H54 (cell line): ENCODE measurements at regions not wholly inside any gene's neighbourhood (a gene's known extent, or its start where the extent isn't known, plus 50 kb on each side); places are given as distances from the start of the nearest gene placed in this dataset.
"Not testable (repeated sequence)": the region's sequence is repeated elsewhere in the genome, so short reads cannot be mapped to it uniquely, and the experiment has no call there.

Source experiments
- DNase-seq: peaks from one replicate; pipeline ENCODE4 v3.0.0; 2011; ENCODE audit warnings: low spot score, mixed read lengths; ENCODE audit not compliant: insufficient read length
- FAIRE-seq: peaks from 3 replicates; lab custom pipeline; 2011; peaks lifted over from hg19 to GRCh38; lab: Jason Lieb, UNC
- POLR2A ChIP-seq: IDR thresholded peaks from 2 replicates; pipeline ENCODE4 v1.6.1; 2011; ENCODE audit warnings: low read depth, mild to moderate bottlenecking, low read length

DNA sequence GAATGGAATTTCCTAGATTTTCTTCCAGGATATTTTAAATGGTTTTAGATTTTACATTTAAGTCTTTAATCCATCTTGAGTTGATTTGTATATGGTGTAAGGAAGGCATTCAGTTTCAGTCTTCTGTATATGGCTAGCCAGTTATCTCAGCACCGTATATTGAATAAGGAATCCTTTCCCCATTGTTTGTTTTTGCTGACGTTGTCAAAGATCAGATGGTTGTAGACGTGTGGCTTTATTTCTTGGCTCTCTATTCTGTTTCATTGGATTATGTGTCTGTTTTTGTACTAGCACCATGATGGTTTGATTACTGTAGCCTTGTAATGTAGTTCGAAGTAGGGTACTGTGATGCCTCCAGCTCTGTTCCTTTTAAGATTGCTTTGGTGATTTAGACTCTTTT, 325.7 kb upstream of the EPHA6 start:
- DNase-seq (no peak), FAIRE-seq (no peak)
- no peak for TF ChIP-seq POLR2A

DNA sequence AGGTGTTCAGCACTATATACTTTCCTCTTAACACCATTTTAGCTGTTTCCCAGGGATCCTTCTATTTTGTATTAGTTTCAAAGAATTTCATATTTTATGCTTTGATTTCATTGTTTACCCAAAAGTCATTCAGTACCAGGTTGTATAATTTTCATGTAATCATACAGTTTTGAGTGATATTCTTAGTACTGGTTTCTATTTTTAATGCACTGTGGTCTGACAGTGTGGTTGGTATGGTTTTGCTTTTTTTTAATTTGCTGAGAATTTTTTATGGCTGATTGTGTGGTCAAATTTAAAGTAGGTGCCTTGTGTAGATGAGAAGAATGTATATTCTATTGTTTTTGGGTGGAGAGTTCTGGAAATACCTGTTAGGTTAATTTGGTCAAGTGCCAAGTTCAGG, 323.4 kb upstream of the EPHA6 start:
- DNase-seq: no peak
- no peak for TF ChIP-seq POLR2A
- no peak for FAIRE-seq

- FAIRE-seq (no peak), DNase-seq (no peak)
- no peak for TF ChIP-seq POLR2A
Measured at GRCh38 chr3:96491868-96492267, 322.5 kb upstream of the EPHA6 start.

GRCh38 chr3:96510334-96510733, 304.1 kb upstream of the EPHA6 start:
- no peak for DNase-seq
- TF ChIP-seq POLR2A: no peak
- FAIRE-seq: no peak

DNA sequence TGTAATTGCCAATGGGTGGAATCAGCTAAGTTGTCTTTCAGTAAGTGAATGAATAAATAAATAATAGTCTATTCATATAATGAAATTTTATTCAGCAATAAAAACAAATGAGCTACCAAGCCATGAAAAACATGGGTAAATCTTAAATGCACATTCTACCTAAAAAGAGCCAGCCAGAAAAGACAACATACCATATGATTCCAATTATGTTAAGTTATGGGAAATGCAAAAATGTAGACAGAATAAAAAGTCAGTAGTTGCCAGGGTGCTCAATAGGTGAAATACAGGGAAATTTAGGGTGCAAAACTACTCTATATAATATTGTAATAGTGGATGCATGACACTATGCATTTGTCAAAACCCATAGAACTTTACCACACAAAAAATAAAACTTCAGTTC, 277.2 kb upstream of the EPHA6 start:
- no peak for FAIRE-seq
- no peak for TF ChIP-seq POLR2A
- DNase-seq: no peak

DNA sequence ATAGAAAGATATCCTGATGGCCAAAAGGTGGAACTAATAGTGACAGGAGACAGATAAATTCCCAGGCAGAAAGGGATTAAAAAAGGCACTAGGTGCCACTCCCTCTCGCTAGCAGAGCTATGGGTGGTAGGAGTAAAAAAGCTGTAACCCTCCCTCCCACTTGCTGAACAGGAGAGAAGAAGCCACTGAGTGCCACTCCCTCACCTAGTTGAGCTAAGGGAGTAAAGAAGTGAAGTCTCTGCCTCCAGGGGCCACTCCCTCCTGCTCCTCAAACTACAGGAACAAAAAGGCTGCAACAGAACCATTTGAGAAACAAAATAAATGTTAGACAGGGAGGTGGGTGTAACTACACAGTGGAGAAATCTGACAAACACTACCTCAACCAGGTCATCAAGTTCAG, 276.2 kb upstream of the EPHA6 start:
- TF ChIP-seq POLR2A: no peak
- FAIRE-seq: no peak
- DNase-seq: no peak

- DNase-seq (no peak), FAIRE-seq (no peak)
- TF ChIP-seq POLR2A: no peak
Measured at GRCh38 chr3:96548073-96548472, 266.3 kb upstream of the EPHA6 start.

- FAIRE-seq: no peak
- no peak for DNase-seq
- TF ChIP-seq POLR2A: no peak
Measured at GRCh38 chr3:96576935-96577334, 237.5 kb upstream of the EPHA6 start.

- FAIRE-seq (no peak), DNase-seq (no peak)
- TF ChIP-seq POLR2A: no peak
Measured at GRCh38 chr3:96584066-96584465, 230.3 kb upstream of the EPHA6 start.

DNA sequence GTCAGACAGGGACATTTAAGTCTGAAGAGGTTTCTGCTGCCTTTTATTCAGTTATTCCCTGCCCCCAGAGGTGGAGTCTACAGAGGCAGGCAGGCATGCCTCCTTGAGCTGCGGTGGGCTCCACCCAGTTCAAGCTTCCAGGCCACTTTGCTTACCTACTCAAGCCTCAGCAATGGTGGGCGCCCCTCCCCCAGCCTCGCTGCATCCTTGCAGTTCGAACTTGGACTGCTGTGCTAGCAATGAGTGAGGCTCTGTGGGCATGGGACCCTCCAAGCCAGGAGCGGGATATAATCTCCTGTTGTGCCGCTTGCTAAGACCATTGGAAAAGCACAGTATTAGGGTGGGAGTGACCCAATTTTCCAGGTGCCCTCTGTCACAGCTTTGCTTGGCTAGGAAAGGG, 207.5 kb upstream of the EPHA6 start:
- not testable (repeated sequence) for DNase-seq, FAIRE-seq

- DNase-seq (no peak), FAIRE-seq (no peak)
- no peak for TF ChIP-seq POLR2A
Measured at GRCh38 chr3:96619475-96619874, 194.9 kb upstream of the EPHA6 start.

DNA sequence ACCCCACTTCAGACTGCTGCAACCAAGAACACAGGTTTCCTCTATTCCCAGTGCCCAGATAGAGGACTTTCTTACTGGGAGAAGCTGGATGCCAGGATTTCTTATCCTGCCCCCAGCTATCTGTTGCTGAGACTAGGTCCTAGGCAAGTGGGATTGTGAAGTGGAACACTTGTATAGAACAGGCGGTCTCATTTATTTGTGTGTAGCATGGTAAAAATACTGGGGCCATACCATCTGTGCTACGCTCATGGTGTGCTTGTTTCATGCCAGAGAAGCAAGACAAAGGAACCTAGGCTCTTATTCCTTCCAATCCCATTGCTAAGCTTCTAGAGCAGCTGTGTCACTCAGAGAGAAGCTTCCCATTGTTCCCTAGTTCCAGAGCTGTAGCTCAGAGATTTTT, 191.5 kb upstream of the EPHA6 start:
- FAIRE-seq (no peak), DNase-seq (no peak)
- TF ChIP-seq POLR2A: no peak

GRCh38 chr3:96631050-96631449, 183.3 kb upstream of the EPHA6 start:
- no peak for FAIRE-seq
- TF ChIP-seq POLR2A: no peak
- no peak for DNase-seq

- FAIRE-seq (no peak), DNase-seq (no peak)
Measured at GRCh38 chr3:96646596-96646995, 167.8 kb upstream of the EPHA6 start.

GRCh38 chr3:96657710-96658109, 156.7 kb upstream of the EPHA6 start:
- no peak for TF ChIP-seq POLR2A
- no peak for FAIRE-seq
- no peak for DNase-seq

More at GRCh38 chr3:96646596-96646995, 167.8 kb upstream of the EPHA6 start:
- no peak for TF ChIP-seq POLR2A

- FAIRE-seq (peak; percentile 93), DNase-seq (peak; percentile 3)
Measured at GRCh38 chr3:96671861-96672595, 142.4 kb upstream of the EPHA6 start.
